HCT116 (cell line): ENCODE measurements at regions not wholly inside any gene's neighbourhood (a gene's known extent, or its start where the extent isn't known, plus 50 kb on each side); places are given as distances from the start of the nearest gene placed in this dataset.

Experiments used
- ATAC-seq: fragments of 200-7000 bp; cut with Tn5 transposase; 2 replicates; pipeline ENCODE4 v1.9.1; 2020; ENCODE audit warnings: mild to moderate bottlenecking, moderate library complexity
- BruUV-seq: library from RNA; stranded (reverse); fragments of 400-500 nt; replicated peaks from 2 replicates; lab custom pipeline; 2021; lab: Mats Ljungman, UMichigan
- CTCF ChIA-PET: fragments of 300-600 bp; sonication (Branson Sonifier 250); formaldehyde crosslinking; loops from one replicate; lab custom pipeline; 2021; ENCODE audit warnings: antibody characterized with exemption; lab: Charles Lee
- POLR2A ChIA-PET: fragments of 300-600, 350-600 bp; sonication (Branson Sonifier 250); formaldehyde crosslinking; loops from one replicate; lab custom pipeline; 2021; ENCODE audit warnings: antibody characterized with exemption; lab: Charles Lee
- RAD21 ChIA-PET, 2 experiments: fragments of 300-600 bp; sonication (Branson Sonifier 250); formaldehyde crosslinking; loops; one replicate each; lab custom pipeline; 2023; ENCODE audit warnings: low total read pairs in 2 of 2; ENCODE audit not compliant: uncharacterized antibody in 2 of 2, unreplicated experiment in 2 of 2, low non-redundant PET in 1 of 2; lab: Charles Lee
- DNase-seq: peaks from one replicate; pipeline ENCODE4 v3.0.0-alpha.2; 2010; ENCODE audit warnings: low read depth, low spot score
- H2AFZ ChIP-seq: fragments of 200-600 bp; shearing (Covaris generic), sonication (generic); 2 replicates; pipeline ENCODE4 v1.6.1; 2017; ENCODE audit warnings: low read depth, mixed run types, mixed read lengths, antibody characterized with exemption, low read length; ENCODE audit not compliant: poor library complexity, severe bottlenecking
- H3K27ac ChIP-seq: 2 replicates; pipeline ENCODE4 v1.5.1; 2012; ENCODE audit warnings: low read depth, low read length
- H3K27me3 ChIP-seq: fragments of 200-600 bp; sonication (generic); 2 replicates; pipeline ENCODE4 v1.6.1; 2016; ENCODE audit warnings: mixed run types, low read length, mixed read lengths; ENCODE audit not compliant: insufficient read depth
- H3K36me3 ChIP-seq, 2 experiments: fragments of 200-500 bp in 1 of 2; fragments of 200-600 bp in 1 of 2; sonication (Bioruptor generic) in 1 of 2; sonication (generic) in 1 of 2; 2 replicates each; pipeline versions ENCODE4 v1.5.1 to v1.6.1; 2014 to 2016; ENCODE audit warnings: low read length in 2 of 2, inconsistent platforms in 1 of 2, mixed read lengths in 1 of 2, mixed run types in 1 of 2; ENCODE audit not compliant: insufficient read depth in 2 of 2, control insufficient read depth in 1 of 2
- H3K4me1 ChIP-seq, 2 experiments: fragments of 200-600 bp in 1 of 2; sonication (generic) in 1 of 2; 2 replicates each; pipeline versions ENCODE4 v1.5.1 to v1.6.1; 2012 to 2017; ENCODE audit warnings: low read length in 2 of 2, inconsistent platforms in 1 of 2, mild to moderate bottlenecking in 1 of 2, mixed read lengths in 1 of 2, mixed run types in 1 of 2, moderate library complexity in 1 of 2; ENCODE audit not compliant: insufficient read depth in 2 of 2, control insufficient read depth in 1 of 2
- H3K4me2 ChIP-seq: fragments of 200-600 bp; sonication (generic); 2 replicates; pipeline ENCODE4 v1.6.1; 2017; ENCODE audit warnings: mixed run types, low read length, mixed read lengths
- H3K4me3 ChIP-seq, 2 experiments: fragments of 200-600 bp in 1 of 2; sonication (generic) in 1 of 2; replicated peaks in 1 of 2; 2 replicates each; pipeline ENCODE4 v1.5.1; 2011 to 2016; ENCODE audit warnings: low read length in 2 of 2, control low read depth in 1 of 2, low read depth in 1 of 2, mild to moderate bottlenecking in 1 of 2, mixed read lengths in 1 of 2, mixed run types in 1 of 2
- H3K79me2 ChIP-seq: fragments of 200-600 bp; sonication (generic); 2 replicates; pipeline ENCODE4 v1.6.1; 2017; ENCODE audit warnings: mild to moderate bottlenecking, mixed run types, low read length, moderate library complexity, mixed read lengths; ENCODE audit not compliant: insufficient read depth
- H3K9ac ChIP-seq: fragments of 200-600 bp; sonication (generic); 2 replicates; pipeline ENCODE4 v1.6.1; 2016; ENCODE audit warnings: low read length, mixed read lengths
- H3K9me2 ChIP-seq: fragments of 200-600 bp; sonication (generic), shearing (Covaris generic); 2 replicates; pipeline ENCODE4 v1.6.1; 2017; ENCODE audit warnings: mixed run types, mild to moderate bottlenecking, moderate library complexity; ENCODE audit not compliant: insufficient read depth
- H3K9me3 ChIP-seq, 2 experiments: fragments of 200-500 bp in 1 of 2; fragments of 200-600 bp in 1 of 2; sonication (Bioruptor generic) in 1 of 2; sonication (generic) in 1 of 2; 2 replicates each; pipeline ENCODE4 v1.6.1; 2014 to 2017; ENCODE audit warnings: low read length in 2 of 2, mixed read lengths in 2 of 2, inconsistent platforms in 1 of 2, low read depth in 1 of 2, mild to moderate bottlenecking in 1 of 2, mixed run types in 1 of 2, moderate library complexity in 1 of 2; ENCODE audit not compliant: control insufficient read depth in 1 of 2, insufficient read depth in 1 of 2
- H4K20me1 ChIP-seq: fragments of 200-600 bp; sonication (generic), shearing (Covaris generic); 2 replicates; pipeline ENCODE4 v1.6.1; 2017; ENCODE audit warnings: mixed run types, mild to moderate bottlenecking, moderate library complexity; ENCODE audit not compliant: insufficient read depth
- ATF3 ChIP-seq: IDR thresholded peaks from 2 replicates; pipeline ENCODE4 v1.6.1; 2012
- EGR1 ChIP-seq: IDR thresholded peaks from 2 replicates; pipeline ENCODE4 v1.6.1; 2012; ENCODE audit warnings: low read depth
- ELF1 ChIP-seq: IDR thresholded peaks from 2 replicates; pipeline ENCODE4 v1.6.1; 2012; ENCODE audit warnings: low read depth, borderline replicate concordance
- EZH2phosphoT487 ChIP-seq: fragments of 200-600 bp; IDR thresholded peaks from 2 replicates; pipeline ENCODE4 v1.6.1; 2018; ENCODE audit warnings: antibody characterized with exemption, borderline replicate concordance
- FOSL1 ChIP-seq: IDR thresholded peaks from 2 replicates; pipeline ENCODE4 v1.6.1; 2012; ENCODE audit warnings: low read depth
- JUND ChIP-seq: IDR thresholded peaks from 2 replicates; pipeline ENCODE4 v1.6.1; 2012
- MAX ChIP-seq: IDR thresholded peaks from 2 replicates; pipeline ENCODE4 v1.6.1; 2012
- POLR2A ChIP-seq: IDR thresholded peaks from 2 replicates; pipeline ENCODE4 v1.7.0; 2011; ENCODE audit warnings: borderline replicate concordance; ENCODE audit not compliant: insufficient read depth, insufficient read length; ENCODE audit errors: extremely low read depth
- SIN3A ChIP-seq: IDR thresholded peaks from 2 replicates; pipeline ENCODE4 v1.6.1; 2012; ENCODE audit warnings: low read depth
- SP1 ChIP-seq: IDR thresholded peaks from 2 replicates; pipeline ENCODE4 v1.6.1; 2012; ENCODE audit warnings: low read depth
- TCF7L2 ChIP-seq: IDR thresholded peaks from 2 replicates; pipeline ENCODE4 v1.7.0; 2011; ENCODE audit warnings: borderline replicate concordance, inconsistent platforms; ENCODE audit not compliant: insufficient read depth, insufficient read length; ENCODE audit errors: extremely low read depth
- YY1 ChIP-seq: IDR thresholded peaks from 2 replicates; pipeline ENCODE4 v1.6.1; 2011; ENCODE audit warnings: low read length, low read depth, moderate library complexity, mild to moderate bottlenecking; ENCODE audit not compliant: insufficient replicate concordance; ENCODE audit errors: extremely low read depth
- ZNF274 ChIP-seq: fragments of 200-500 bp; sonication (Bioruptor generic); IDR thresholded peaks from 2 replicates; pipeline ENCODE4 v1.6.1; 2014; ENCODE audit warnings: mild to moderate bottlenecking, low read depth, low read length, inconsistent platforms
- intact Hi-C: fragments of 100-400 bp; cut with micrococcal nuclease; formaldehyde crosslinking; loops from 2 replicates; pipeline ENCODE4 v1.10.0; 2022
- TF ChIP-seq, protein P1 (sequence below), 3 experiments: fragments of 200-600 bp in 1 of 3; sonication (generic) in 1 of 3; IDR thresholded peaks in 2 of 3; conservative IDR thresholded peaks in 1 of 3; 2 replicates each; pipeline ENCODE4 v1.5.1; 2012 to 2017; ENCODE audit warnings: low read depth in 2 of 3, low read length in 2 of 3, antibody characterized with exemption in 1 of 3, borderline replicate concordance in 1 of 3, control low read depth in 1 of 3, mild to moderate bottlenecking in 1 of 3, mixed read lengths in 1 of 3, mixed run types in 1 of 3, moderate library complexity in 1 of 3; ENCODE audit not compliant: insufficient read depth in 1 of 3

DNA sequence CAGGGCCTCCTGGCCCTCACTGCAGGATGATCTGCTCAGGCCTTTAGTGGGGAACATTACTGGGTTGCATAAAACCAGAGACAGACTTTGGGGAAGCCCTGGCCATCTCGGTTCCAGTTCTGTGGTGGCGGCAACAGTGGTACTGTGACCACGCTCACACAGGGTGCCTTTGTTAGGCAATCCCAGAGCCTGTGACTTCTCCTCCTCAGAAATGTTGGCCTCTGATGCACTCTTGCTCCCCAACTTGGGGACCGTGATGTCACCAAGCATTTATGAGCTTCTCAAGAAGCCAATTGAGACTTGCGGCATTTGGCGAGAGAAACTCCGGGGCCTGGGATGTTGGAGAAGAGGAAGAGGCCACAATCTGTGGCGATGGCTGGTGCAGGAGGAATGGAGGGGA lies 80.9 kb upstream of the PKDCC start:
- no peak overlapping the region for H3K4me3 ChIP-seq
- CTCF ChIA-PET = no interaction called here

More for the DNA sequence above, 80.9 kb upstream of the PKDCC start:
- Histone ChIP-seq H2AFZ (no peak overlapping the region), H3K27me3 (peaks cover 18% of the 10 kb centered on the region; the same call in 1 of the 2 replicates), H3K36me3 (no peaks in the 10 kb centered on the region), H3K4me2 (no peak overlapping the region), H3K27ac (no peak overlapping the region), H3K9me3 (no peaks in the 10 kb centered on the region), H3K9ac (no peak overlapping the region), H3K9me2 (no peaks in the 10 kb centered on the region), H3K4me1 (no peaks in the 10 kb centered on the region), H3K79me2 (no peaks in the 10 kb centered on the region), H4K20me1 (no peaks in the 10 kb centered on the region)
- ChIA-PET RAD21 (no interaction called here), POLR2A (no interaction called here)
- intact Hi-C loops = no loop called here
- no peak for DNase-seq
- no TSS peak for BruUV-seq
- TF ChIP-seq ZNF274 = no peak
- TF ChIP-seq TCF7L2 = no peak
- no peak for TF ChIP-seq ATF3
- TF ChIP-seq EGR1 = no peak
- TF ChIP-seq, protein P1, sequence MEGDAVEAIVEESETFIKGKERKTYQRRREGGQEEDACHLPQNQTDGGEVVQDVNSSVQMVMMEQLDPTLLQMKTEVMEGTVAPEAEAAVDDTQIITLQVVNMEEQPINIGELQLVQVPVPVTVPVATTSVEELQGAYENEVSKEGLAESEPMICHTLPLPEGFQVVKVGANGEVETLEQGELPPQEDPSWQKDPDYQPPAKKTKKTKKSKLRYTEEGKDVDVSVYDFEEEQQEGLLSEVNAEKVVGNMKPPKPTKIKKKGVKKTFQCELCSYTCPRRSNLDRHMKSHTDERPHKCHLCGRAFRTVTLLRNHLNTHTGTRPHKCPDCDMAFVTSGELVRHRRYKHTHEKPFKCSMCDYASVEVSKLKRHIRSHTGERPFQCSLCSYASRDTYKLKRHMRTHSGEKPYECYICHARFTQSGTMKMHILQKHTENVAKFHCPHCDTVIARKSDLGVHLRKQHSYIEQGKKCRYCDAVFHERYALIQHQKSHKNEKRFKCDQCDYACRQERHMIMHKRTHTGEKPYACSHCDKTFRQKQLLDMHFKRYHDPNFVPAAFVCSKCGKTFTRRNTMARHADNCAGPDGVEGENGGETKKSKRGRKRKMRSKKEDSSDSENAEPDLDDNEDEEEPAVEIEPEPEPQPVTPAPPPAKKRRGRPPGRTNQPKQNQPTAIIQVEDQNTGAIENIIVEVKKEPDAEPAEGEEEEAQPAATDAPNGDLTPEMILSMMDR (IDR thresholded peaks at IDR 0.05 in 2 of 3, conservative IDR thresholded peaks at IDR 0.05 in 1 of 3; ENCODE audit: borderline replicate concordance in 1 of 3, insufficient read depth in 1 of 3, low read depth in 2 of 3, low read length in 2 of 3) = no peak
- no peak for TF ChIP-seq SIN3A
- no peak for TF ChIP-seq SP1
- no peak for TF ChIP-seq YY1
- TF ChIP-seq MAX = no peak
- no peak for TF ChIP-seq POLR2A
- no peak for TF ChIP-seq JUND
- no peak for TF ChIP-seq ELF1
- no peak for TF ChIP-seq FOSL1
- no peak for TF ChIP-seq EZH2phosphoT487
- no peak for ATAC-seq
